ENCODE measurements at regions not wholly inside any gene's neighbourhood (a gene's known extent, or its start where the extent isn't known, plus 50 kb on each side); places are given as distances from the start of the nearest gene placed in this dataset.
A peak's percentile ranks its signal among the peaks of the same experiment; 100 is the strongest.

- TF ChIP-seq CTCF (IDR thresholded peaks at IDR 0.05; ENCODE audit: low read length, missing control alignments), result no peak
- no peak overlapping the region for H3K4me3 ChIP-seq (replicated peaks; ENCODE audit: low read depth, low read length)
- no peak for DNase-seq (ENCODE audit: low read depth)
Measured at GRCh38 chr2:142750858-142751257, 126.6 kb upstream of the KYNU start.

GRCh38 chr2:142748559-142749099 is 128.8 kb upstream of the KYNU start:
- no peak for TF ChIP-seq CTCF (IDR thresholded peaks at IDR 0.05; ENCODE audit: low read length, missing control alignments)
- no peak overlapping the region for H3K4me3 ChIP-seq (replicated peaks; ENCODE audit: low read depth, low read length)
- DNase-seq (ENCODE audit: low read depth), result no peak

GRCh38 chr2:142745691-142746090 is 131.8 kb upstream of the KYNU start:
- DNase-seq (ENCODE audit: low read depth), result no peak
- TF ChIP-seq CTCF (IDR thresholded peaks at IDR 0.05; ENCODE audit: low read length, missing control alignments), result no peak

GRCh38 chr2:142742371-142743214 is 134.9 kb upstream of the KYNU start:
- TF ChIP-seq CTCF (IDR thresholded peaks at IDR 0.05; ENCODE audit: low read length, missing control alignments), result no peak
- DNase-seq (ENCODE audit: low read depth), result peak; percentile 16
- no peak overlapping the region for H3K4me3 ChIP-seq (replicated peaks; ENCODE audit: low read depth, low read length)

More at GRCh38 chr2:142745691-142746090, 131.8 kb upstream of the KYNU start:
- no peak overlapping the region for H3K4me3 ChIP-seq (replicated peaks; ENCODE audit: low read depth, low read length)

- H3K4me3 ChIP-seq (replicated peaks; ENCODE audit: low read depth, low read length), result no peak overlapping the region
- no peak for DNase-seq (ENCODE audit: low read depth)
- TF ChIP-seq CTCF (IDR thresholded peaks at IDR 0.05; ENCODE audit: low read length, missing control alignments), result no peak
Measured at GRCh38 chr2:142741764-142742269, 135.6 kb upstream of the KYNU start.

GRCh38 chr2:142734770-142735169 is 142.7 kb upstream of the KYNU start:
- peak; percentile 14 for DNase-seq (ENCODE audit: low read depth)
- H3K4me3 ChIP-seq (replicated peaks; ENCODE audit: low read depth, low read length), result no peak overlapping the region
- TF ChIP-seq CTCF (IDR thresholded peaks at IDR 0.05; ENCODE audit: low read length, missing control alignments), result no peak

All from fibroblast of pulmonary artery (primary cell).